HG02973 (cell line): ENCODE measurements at regions not wholly inside any gene's neighbourhood (a gene's known extent, or its start where the extent isn't known, plus 50 kb on each side); places are given as distances from the start of the nearest gene placed in this dataset.
"Not testable (repeated sequence)": the region's sequence is repeated elsewhere in the genome, so short reads cannot be mapped to it uniquely, and the experiment has no call there.

Source experiments
- ATAC-seq: cut with Tn5 transposase; IDR thresholded peaks from one replicate; pipeline ENCODE4 v1.9.1; 2021; ENCODE audit warnings: moderate library complexity; ENCODE audit not compliant: unreplicated experiment

DNA sequence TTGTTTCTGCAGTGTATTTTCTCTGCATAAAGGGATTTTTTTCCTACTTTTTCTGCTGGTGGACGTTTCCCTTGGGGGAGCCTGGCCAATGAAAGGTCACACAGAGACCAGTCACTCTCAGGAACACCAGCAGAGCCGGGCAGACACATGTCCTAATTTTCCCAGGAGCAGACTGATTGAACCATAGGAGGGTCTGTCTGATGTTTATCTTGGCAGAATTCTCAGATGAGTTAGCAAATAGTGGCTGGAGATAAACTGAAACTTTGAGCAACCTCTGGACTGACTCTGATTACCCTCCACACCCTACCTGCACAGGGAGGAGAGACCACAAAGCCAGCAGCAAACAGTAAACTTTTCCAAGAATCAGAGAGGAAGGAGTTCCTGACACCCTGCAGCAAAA is 90.0 kb upstream of the PLGLB2 start:
- not testable (repeated sequence) for ATAC-seq

DNA sequence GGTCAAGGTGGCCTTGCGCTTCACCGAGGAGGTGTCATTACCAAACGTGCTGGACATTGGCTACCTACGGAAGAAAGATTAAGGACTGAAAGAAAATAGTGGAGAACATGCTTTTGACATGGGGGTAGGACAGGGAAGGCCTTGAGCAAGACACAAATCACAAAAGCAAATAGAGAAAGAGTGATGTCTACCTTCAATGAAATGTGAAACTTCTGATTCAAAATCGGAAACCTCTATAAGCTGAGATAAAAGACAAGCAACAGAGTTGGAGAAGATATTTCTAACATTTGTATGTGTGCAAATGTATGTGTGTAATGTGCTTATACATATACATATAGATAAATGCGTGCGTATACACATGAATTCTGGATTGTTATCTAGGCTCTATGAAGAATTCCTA is 89.5 kb upstream of the PLGLB2 start:
- ATAC-seq, result not testable (repeated sequence)

DNA sequence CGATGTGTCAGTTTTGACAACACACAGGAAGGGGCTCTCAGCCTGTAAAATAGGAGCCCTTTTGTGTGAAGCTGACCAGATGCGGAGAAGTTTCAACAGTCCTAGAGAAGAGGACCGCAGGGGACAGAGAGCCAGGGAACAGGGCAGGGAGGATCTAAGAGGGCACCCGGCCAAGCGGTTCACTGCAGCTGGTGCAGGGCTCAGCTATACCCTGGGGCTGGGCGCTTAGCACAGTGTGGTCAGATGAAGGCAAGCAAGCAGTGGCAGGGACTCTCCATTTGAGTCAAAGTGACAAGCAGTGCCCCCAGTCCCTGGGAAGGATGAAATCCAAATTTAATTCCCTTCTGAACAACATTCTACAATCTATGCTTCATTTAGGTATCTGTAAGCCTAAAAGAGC is 88.9 kb upstream of the PLGLB2 start:
- ATAC-seq, result not testable (repeated sequence)

DNA sequence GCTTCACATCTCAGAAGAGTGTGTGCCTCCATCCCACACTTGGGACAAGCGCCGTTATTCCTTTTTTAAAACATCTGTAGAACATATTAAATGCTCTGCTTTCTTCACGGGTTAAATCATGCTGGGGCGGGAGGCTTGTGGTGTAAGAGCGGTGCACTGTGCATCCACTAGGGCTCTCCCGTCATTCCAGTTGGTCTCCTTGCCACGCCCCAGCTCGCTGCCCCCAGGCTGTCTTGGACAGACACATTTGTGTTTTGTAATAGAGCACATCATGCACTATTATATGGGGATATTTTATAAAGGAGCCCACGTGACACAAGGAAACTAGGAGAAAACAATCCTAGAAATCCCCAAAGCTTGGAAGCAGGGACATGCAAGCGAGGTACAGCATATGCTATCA is 87.7 kb upstream of the PLGLB2 start:
- not testable (repeated sequence) for ATAC-seq

DNA sequence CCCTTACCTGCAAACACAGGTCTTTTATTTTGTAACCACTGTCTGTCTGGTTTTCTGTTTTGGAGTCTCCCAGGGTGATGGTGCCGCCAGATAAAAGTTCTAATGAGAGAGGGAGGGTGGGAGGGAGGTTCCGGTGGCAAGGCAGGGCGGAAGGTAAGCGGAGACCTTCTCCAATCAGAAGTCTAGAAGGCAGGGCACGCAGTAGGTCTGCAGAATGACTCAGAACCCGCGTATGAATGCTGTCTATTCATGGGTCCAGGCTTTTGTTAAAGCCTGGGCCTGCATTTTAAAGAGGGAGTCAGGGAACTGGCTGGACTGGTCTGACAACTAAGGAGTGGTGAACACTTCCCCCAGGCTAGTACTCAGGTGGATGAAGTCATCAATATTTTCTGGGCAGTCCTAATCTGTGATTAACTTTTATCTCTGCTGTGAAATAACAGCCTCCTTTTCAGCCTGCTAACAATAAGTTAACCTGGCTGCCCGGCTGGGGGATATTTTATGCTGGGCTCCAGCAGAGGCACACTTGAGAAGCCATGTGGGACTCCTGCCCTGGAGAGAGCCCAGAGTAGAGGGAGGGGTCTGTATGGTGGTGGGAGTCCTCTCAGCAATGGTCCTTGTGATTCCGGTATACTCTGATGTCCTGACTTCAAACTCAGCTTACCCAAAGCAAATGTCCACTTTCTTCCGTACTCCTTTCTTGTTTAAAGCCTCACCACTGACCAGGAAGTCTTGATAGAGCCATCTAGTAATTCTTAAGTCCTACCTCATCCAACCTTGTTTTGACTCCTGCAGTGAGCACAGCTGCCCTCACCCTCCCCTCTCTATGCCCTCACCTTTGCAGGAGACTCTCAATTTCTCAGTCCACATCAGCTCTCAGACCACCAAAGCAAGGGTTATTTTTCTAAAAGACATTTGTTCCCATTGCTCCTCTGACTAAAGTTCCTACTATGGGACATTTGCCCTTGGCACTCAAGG is 85.3 kb upstream of the PLGLB2 start:
- not testable (repeated sequence) for ATAC-seq

DNA sequence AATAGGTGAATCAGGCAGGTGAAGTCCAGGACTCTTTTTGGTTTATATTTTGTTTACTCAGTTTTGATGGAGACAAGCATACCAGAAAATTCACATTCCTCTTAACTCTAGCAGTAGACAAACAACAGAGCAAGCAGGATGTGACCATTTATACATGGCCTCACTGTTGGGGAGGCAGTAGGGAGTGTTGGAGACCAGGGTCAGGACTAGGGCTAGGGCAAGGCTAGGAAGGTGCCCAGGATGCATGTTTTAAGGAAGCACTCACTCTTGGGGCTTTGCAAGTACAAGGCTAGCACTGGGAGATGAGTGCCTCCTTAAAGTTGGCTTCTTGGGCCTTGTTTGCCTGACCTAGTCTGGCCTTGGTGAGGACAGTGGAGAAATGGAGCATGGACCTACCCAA is 84.5 kb upstream of the PLGLB2 start:
- not testable (repeated sequence) for ATAC-seq

DNA sequence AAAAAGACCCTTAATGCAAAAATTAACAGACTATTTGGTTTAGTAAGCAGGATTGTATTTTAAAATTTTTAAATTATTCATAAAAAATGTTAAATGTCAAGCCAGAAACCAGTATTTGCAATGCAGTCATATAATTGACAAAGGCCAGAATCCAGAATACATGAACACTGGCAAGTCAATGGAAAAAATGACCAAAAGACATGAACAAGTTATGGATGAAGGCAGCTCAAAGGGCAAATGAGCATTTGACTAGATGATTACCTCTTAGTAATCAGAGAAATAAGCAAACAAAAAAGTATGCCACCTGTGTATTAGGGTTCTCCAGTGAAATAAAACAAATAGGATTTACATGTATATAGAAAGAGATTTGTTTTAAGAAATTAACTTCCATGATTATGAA is 80.9 kb upstream of the PLGLB2 start:
- ATAC-seq, result not testable (repeated sequence)

DNA sequence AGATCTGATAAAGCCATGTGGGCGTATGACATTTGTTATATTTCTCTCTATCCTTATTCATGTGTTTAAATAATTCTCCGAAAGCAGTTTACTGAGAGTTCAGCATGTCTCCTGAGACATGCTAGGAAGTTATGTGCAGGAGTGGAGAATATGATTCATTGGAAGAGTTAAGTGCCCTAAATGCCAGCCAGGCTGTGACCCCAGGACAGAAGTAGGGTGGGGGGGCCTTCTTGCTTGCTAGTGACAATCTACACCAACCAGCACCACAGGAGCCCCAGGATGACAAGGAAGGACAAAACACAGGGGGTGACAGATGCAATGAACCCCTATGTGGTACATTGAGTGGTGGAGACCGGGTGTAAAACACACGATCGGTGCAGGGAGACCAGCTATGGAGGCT is 79.5 kb upstream of the PLGLB2 start:
- ATAC-seq, result not testable (repeated sequence)

DNA sequence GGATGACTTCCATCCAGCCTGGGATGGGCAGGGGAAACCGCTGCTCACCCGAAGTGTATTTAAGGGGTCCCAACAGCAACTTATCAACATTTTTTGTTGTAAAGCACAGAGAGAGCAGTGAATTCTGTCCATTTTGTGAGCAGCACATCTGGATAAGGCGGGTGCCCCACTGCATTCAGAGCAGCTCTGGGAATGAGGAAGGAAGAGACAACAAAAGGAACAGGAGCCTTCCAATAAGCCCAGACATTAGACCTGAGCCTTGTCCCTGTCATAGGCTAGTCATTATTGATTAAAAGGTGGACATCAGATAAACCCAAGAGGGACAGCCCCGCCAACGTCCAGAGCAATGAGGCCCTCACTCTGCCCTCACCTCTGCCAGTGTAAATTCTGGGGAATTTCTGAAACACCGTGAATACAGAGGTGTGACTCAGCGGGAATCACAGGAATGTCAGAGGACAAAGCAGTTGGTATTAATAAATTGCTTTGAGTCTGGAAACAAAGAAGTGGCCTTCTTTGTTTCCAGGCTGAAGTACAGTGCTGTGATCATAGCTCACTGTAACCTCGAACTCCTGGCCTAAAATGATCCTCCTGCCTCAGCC is 78.2 kb upstream of the PLGLB2 start:
- ATAC-seq, result not testable (repeated sequence)

DNA sequence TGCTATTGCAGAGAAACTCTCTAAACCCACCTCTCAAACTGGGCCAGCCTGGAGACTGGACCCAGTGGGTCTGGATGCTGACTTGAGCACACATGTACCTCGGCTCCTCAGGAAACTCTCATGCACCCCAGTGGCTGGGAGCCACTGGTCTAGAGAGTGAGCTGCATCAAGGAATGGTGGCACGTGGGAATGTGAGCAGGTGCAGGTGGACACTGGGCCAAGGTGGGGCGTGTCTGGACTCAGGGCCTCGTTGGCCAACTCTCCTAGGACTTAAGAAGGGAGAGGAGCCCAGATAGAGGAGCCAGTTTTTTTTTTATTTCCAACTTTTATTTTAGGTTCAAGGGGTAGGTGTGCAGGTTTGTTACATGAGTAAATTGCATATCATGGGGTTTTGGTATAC is 75.5 kb upstream of the PLGLB2 start:
- not testable (repeated sequence) for ATAC-seq

DNA sequence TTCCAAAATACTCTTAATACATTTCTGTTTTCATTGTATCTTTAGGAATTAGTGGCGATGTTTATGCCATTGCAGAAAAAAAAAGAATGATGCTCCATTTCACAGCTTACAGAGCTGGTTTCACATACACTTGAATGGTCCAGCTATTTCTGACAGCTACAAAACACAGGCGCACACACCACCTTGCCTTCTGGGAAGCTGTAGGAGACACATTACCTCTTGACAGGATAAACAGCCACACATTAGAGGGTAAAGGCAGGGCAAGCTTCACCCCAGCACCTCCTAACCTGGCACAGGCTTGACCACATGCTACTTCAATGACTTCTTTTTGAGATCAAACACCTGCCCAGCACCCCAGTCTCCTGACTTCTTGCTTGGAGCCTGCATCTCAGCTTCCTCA is 73.2 kb upstream of the PLGLB2 start:
- ATAC-seq, result not testable (repeated sequence)

DNA sequence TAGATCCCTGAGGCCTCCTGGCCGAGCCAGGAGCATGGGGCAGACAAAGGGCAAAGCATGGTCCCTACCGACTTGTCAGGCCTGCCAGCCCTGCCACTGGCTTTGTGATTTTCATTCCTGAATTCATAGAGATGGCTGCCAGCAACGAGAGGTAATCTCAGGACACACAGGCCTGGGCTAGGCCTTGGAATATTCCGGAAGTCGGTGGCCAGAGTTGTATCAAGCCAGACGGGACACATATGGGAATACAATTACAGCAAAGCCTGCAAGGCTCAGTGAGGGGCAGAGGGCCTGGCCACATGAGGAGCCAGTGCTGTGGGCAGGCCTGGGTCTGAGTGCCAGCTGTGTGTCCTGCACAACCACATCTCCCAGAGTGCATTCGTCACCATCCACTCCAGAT is 72.4 kb upstream of the PLGLB2 start:
- ATAC-seq, result not testable (repeated sequence)

DNA sequence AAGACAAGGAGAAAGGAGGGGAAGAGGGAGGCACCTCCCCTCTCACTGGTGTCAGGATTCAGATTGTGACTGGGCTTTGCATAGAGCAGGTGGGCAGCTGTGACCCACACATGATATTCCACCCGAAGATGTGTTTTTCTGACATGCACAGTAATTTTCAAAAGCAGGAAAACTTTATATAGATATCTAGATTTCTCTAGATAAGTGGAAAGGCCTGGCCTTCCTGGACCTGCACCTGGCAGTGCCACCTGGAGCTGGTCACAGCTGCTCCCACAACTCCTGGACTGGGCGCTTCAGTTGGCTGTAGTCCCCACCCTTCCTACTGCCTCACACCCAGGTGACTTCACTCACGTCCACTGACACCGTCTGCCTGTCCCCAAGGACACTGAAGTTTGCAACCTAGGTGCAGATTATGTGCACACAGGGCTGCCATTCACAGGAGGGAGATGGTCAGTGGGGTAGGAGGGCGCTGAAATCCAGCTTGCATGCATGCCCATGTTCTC is 70.4 kb upstream of the PLGLB2 start:
- ATAC-seq, result not testable (repeated sequence)

DNA sequence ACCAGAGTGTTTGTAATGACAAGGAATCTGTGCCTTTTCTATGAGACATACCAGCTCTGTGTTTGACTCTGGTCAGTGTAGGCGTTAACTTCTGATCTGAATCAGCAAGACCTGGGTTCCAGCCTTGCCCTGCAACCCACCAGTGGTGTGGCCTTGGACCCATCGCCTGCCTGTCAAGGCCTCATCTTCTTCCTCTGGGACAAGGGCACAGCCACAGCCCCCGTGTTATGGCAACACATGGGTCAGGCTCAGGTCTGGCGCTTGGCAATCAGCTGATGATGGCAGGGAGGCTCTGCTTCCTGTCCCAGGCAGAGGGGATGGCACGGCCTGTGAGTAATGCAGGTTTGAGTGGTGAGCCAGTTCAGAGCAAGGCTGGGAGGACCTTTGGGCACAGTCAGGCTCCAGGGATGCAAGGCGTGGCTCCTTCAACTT is 69.1 kb upstream of the PLGLB2 start:
- ATAC-seq, result not testable (repeated sequence)

DNA sequence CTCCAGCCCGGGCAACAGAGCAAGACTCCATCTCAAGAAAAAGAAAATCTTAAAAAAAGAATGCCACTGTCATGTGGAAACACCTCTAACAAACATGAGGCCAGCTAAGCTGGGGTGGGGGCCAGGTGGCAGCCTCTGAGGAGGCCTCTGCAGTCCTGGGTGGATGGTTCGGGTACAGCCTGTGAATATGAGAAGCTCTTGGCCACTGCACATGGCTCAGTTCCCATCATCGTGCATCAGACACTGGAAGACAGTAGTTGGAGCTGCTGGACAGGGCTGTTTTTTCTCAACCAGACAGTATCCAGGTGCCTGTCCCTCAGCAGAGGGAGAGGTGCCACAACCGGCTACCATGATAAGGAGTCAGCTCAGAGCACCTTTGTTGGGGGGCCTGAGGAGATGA is 67.9 kb upstream of the PLGLB2 start:
- ATAC-seq, result not testable (repeated sequence)

DNA sequence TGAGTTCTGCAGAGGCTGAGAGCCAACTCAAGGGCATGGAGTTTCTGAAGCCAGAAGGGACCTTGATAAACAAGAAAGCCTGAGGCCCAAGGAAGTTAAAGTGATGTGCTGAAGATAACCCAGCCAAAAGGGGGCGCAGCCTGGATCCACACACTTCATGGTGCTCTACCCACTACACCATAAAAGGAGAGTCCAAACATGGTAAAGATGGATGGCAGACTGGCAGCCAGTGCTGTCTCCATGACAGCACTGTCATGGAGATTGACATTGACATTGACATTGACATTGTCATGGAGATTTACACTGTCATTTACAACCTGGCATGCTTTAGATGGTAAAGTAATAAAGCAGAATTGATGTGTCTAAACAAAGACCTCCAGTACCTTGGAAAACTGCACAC is 67.2 kb upstream of the PLGLB2 start:
- not testable (repeated sequence) for ATAC-seq

DNA sequence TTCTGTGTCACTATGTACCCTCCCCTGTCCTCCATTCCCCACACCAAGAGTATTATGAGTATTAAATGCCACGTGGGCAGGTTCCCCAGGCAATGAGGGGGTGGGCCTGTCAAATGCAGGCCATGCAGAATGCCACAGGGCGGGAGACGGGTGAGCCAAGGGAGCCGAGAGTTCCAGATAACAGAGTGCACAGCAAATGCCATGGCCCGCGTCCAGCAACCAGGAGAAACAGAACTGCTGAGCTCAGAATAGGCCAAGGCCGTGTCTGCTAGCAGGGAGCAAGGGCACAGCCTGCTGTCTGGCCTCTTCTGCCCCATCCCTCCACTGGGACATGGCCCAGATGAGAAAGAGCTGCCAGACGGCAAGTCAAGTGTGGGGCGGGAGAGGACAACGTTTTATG is 64.4 kb upstream of the PLGLB2 start:
- ATAC-seq, result not testable (repeated sequence)

DNA sequence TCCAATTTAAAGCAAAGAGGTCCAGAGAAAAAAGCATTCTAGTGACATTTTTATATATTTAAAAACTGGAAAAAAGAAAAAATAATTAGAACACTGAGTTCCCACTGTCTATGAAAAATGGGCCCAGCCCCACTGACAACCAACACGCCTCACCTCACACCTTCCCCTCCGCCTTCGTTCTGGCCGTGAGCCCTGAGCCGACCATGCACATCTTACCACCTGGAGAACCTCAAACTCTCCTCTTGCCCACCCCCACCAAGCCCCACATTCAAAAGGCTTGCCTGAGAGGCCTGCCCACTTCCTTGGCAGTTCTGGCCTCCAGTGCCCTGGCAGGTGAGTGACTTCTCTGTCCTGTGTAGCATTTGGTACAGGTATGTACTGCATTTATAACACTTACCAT is 63.9 kb upstream of the PLGLB2 start:
- ATAC-seq, result not testable (repeated sequence)

DNA sequence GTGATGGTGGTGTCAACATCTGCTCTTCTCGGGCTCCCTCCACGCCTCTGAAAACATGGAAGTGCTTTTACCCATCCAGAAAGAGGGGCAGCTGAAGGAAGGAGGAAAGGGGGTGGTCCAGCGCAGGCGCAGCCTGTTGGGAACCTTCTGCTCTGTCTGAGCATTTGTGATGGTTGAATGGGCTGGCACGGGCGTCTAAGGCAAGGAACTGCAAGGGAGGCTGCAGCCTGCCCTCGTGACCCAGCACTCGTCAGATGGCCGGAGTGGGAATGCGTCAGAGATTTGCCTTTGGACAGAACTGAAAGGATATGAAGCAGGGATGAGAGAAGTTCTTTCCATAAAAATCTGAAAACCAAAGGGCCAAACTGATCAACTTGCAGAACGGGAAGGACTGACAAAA is 62.3 kb upstream of the PLGLB2 start:
- not testable (repeated sequence) for ATAC-seq

DNA sequence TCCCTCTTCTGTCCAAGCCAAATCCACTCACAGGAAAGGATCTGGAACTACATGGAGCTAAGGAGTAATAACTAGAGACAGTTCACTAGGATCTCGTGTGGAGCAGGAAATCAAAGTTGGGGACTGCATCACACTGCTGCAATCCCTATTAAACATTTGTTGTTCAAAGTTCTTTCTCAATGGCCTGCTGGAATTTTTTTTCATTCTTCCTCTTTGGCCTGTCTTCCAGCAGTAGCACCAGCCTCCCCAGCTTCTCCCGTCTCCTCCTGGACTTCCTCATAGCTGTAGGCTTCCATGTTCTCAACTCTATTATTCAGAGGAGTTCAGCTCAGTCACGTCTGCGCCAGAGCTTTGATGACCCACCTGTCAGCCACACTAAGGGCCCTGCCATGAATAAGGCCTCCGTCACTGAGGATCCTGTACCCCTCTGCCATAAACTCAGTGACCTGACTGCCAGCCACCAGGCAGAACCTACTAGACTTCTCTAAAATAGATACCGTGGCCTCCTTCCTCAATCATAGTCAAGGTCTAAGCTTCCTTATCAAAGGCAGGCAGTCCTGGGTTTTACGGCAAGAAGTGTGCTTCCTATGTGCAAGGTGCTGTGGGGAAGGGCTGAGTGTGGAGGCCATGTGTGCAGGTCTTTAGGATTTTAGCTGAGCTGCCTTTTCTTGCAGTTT is 60.9 kb upstream of the PLGLB2 start:
- ATAC-seq, result not testable (repeated sequence)

DNA sequence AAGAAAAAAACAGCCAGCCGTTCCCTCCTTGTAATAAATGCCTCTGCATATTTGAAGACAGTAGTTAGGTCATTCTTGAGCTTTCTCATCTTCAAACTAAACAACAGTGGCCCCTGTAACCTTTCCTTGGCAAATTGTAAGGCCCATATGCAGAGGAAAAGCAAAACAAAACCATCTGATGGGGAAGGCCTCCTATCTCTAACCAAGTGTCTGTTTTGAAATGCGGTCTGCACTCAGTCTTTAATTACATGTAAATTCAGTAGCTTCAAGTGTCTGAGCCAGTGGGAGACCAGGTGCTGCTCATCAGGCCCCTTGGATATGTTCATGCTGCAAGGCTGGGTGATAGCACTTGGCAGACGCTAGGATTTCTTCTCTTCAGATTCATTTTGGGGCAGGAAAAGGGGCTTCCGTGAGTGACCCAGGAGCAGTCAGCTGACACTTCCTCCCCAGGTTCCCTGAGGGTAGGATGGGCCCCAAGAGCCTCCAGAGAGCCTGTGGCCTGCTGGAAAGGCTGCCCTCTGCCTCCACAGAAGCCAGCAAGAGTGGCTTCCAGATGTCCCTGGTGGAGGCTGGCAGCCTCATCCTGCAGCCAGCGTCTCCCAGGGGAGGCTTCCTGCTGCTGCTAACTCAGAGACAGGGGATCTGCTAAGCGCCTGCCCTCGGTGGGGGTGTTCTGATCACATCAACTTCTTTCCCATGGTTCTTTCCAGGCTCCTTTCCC is 60.2 kb upstream of the PLGLB2 start:
- ATAC-seq, result not testable (repeated sequence)
